ENCODE measurements at regions not wholly inside any gene's neighbourhood (a gene's known extent, or its start where the extent isn't known, plus 50 kb on each side); places are given as distances from the start of the nearest gene placed in this dataset.

DNA sequence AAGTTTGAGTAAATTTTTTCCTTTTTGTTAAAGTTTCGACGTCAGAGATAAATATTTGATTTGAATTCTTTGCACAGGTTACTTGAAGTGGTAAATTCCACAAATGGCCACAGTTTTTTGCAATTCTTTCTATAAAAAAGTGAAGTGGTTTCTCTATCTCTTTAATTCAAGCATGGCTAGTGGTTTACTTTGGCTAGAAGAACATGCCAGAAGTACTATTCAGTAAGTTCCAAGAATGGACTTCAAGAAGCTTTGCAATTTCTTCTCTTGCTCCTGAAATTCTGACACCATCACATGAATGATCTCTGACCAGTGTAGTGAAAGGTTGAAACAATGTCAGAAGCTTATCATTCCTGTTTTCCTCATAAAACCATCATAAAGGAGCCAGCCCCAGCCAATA lies 55.7 kb upstream of the RNPC3 start:
- Histone ChIP-seq H3K4me3 (no peak overlapping the region), H3K36me3 (ENCODE audit: insufficient read depth, low read length) (no peaks in the 10 kb centered on the region), H3K9ac (ENCODE audit: insufficient read length) (no peak overlapping the region), H3K9me3 (ENCODE audit: low read depth, low read length) (no peaks in the 10 kb centered on the region), H3K27ac (no peak overlapping the region)
- TF ChIP-seq EZH2 (IDR thresholded peaks at IDR 0.05) (no peak), POLR2AphosphoS5 (IDR thresholded peaks at IDR 0.05; ENCODE audit: borderline replicate concordance, low read depth, low read length) (no peak), FOXP2 (optimal IDR thresholded peaks at IDR 0.05; ENCODE audit: control extremely low read depth, extremely low read length, insufficient read depth) (no peak)
- DNase-seq (ENCODE audit: low read depth, low spot score) = no peak

DNA sequence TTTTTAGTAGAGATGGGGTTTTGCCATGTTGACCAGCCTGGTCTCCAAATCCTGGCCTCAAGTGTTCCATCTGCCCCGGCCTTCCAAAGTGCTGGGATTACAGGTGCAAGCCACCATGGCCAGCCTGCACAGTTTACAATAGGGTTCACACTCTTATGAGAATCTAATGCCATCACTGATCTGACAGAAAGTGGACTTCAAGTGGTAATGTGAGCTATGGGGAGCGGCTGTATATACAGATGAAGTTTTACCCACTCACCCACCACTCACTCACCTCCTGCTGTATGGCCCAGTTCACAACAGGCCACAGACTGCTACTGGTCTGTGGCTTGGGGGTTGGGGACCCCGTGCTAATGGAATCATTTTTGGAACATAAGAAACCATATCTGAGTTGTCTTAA lies 58.4 kb upstream of the RNPC3 start:
- H3K36me3 ChIP-seq (ENCODE audit: insufficient read depth, low read length) = no peaks in the 10 kb centered on the region
- H3K9me3 ChIP-seq (ENCODE audit: low read depth, low read length) = no peaks in the 10 kb centered on the region
- no peak overlapping the region for H3K4me3 ChIP-seq
- TF ChIP-seq FOXP2 (optimal IDR thresholded peaks at IDR 0.05; ENCODE audit: control extremely low read depth, extremely low read length, insufficient read depth) (no peak), POLR2AphosphoS5 (IDR thresholded peaks at IDR 0.05; ENCODE audit: borderline replicate concordance, low read depth, low read length) (no peak), EZH2 (IDR thresholded peaks at IDR 0.05) (no peak)
- no peak overlapping the region for H3K9ac ChIP-seq (ENCODE audit: insufficient read length)
- no peak overlapping the region for H3K27ac ChIP-seq
- DNase-seq (ENCODE audit: low read depth, low spot score) = no peak

DNA sequence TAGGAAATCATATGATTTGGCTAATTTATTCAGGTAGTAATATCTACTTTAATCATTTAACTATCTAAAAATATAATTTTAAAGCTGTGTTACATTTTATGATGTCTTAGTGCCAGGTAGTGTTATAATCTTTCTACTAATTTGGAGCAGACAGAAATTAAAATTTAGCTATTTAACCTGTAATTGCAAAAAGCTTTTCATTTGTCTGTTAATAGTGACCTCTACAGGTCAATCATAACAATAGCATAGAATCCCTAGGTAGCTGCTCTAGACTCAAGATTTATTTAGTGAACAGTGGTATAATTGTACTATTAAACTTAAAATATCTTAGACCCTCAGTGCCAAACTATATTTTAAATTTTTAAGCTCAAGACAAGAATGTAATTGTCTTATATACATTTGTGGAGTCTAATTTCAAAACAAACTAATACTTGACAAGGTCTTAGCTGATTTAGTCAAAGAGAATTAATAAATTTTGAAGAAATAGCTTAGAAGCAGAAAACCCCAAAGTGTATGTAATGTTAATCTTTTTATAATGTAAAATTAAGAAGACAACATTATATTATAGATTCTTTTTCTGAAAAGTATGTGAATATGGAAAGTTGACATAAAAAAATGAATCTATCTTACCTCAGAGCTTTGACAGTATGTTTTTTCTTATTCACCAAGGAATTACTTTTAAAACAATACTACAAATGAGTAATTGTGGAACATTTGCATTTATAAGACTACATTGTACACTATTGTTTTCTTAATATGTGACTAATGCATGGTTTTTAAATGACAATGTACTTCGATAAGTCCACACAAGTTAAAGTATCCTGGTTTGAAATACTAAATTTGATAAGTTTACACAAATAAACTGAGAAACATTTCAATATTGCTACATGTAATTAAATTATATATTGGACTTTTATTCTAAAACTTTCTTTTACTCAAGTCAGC lies 64.1 kb upstream of the RNPC3 start:
- H3K9ac ChIP-seq (ENCODE audit: insufficient read length) = no peak overlapping the region
- TF ChIP-seq POLR2AphosphoS5 (IDR thresholded peaks at IDR 0.05; ENCODE audit: borderline replicate concordance, low read depth, low read length) (no peak), FOXP2 (optimal IDR thresholded peaks at IDR 0.05; ENCODE audit: control extremely low read depth, extremely low read length, insufficient read depth) (no peak), EZH2 (IDR thresholded peaks at IDR 0.05) (no peak)
- no peak overlapping the region for H3K4me3 ChIP-seq
- H3K9me3 ChIP-seq (ENCODE audit: low read depth, low read length) = no peaks in the 10 kb centered on the region
- H3K36me3 ChIP-seq (ENCODE audit: insufficient read depth, low read length) = no peaks in the 10 kb centered on the region
- H3K27ac ChIP-seq = no peak overlapping the region
- DNase-seq (ENCODE audit: low read depth, low spot score) = no peak

DNA sequence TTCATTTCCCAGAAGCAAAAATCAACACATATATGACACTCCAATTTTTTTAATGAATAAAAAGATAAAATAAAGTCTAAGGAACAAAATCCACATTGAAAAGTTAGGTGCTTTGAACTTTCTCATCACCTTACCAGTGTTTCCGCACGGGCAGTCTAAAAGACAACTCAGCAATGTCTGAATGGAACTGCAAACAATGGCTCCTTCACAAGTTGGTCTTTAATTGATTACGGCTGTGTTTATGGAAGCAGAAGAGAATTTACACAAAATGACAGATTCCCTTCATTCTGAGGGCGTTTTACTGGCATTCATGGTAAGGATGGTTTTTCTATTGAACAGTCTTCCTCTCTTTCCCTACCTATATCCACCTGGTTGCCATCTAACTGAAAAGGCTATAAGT lies 65.0 kb upstream of the RNPC3 start:
- no peak for TF ChIP-seq EZH2 (IDR thresholded peaks at IDR 0.05)
- TF ChIP-seq POLR2AphosphoS5 (IDR thresholded peaks at IDR 0.05; ENCODE audit: borderline replicate concordance, low read depth, low read length) = no peak
- no peak for TF ChIP-seq FOXP2 (optimal IDR thresholded peaks at IDR 0.05; ENCODE audit: control extremely low read depth, extremely low read length, insufficient read depth)
- Histone ChIP-seq H3K36me3 (ENCODE audit: insufficient read depth, low read length) (no peaks in the 10 kb centered on the region), H3K27ac (no peak overlapping the region), H3K9ac (ENCODE audit: insufficient read length) (no peak overlapping the region), H3K4me3 (no peak overlapping the region), H3K9me3 (ENCODE audit: low read depth, low read length) (no peaks in the 10 kb centered on the region)
- no peak for DNase-seq (ENCODE audit: low read depth, low spot score)

DNA sequence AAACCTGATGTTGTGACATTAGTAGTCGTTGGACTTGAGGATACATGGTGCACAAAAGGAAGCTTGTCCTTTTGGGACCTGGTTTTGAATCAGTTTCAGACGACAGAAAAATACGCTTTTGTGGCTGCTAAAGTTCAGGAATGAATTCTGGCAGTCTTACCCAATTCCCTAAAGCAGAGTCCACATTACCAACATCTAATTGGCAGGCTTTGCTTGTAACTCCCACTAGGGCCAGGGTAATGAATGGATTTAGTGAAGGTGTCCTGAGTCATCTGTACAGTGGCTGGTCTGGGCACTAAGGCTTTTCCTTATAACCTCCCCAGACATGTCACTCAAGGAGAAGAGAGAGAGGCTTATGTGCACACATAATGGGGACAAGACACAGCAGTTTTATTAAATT lies 66.2 kb upstream of the RNPC3 start:
- Histone ChIP-seq H3K27ac (no peak overlapping the region), H3K9me3 (ENCODE audit: low read depth, low read length) (no peaks in the 10 kb centered on the region), H3K36me3 (ENCODE audit: insufficient read depth, low read length) (no peaks in the 10 kb centered on the region), H3K4me3 (no peak overlapping the region), H3K9ac (ENCODE audit: insufficient read length) (no peak overlapping the region)
- no peak for TF ChIP-seq EZH2 (IDR thresholded peaks at IDR 0.05)
- TF ChIP-seq POLR2AphosphoS5 (IDR thresholded peaks at IDR 0.05; ENCODE audit: borderline replicate concordance, low read depth, low read length) = no peak
- TF ChIP-seq FOXP2 (optimal IDR thresholded peaks at IDR 0.05; ENCODE audit: control extremely low read depth, extremely low read length, insufficient read depth) = no peak
- DNase-seq (ENCODE audit: low read depth, low spot score) = no peak

DNA sequence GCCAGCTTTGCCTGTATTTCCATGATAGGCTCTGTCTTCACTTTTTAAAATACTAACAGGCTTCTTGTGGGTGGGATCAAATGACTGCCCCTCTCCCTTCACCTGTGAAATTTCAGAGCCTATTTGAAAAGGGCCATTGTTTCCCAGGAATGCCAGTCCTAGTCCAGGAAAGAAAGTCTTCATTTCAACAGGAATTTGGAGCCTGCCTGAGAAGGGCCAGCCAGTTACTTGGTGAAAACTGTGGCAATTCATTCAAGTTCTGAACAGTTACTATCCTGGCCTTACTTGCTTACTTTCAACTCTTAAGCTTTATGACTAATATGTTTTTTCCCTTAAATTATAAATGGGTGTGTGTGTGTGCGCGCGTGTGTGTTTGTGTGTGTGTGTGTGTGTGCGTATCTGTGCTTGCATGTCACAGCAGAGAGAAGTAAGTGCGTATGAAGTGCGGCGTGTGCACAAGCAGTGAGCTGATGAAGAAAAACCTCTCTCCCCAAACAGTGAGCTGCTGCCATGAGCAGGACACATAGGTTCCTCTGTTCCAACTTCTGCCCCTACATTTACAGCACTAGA lies 67.5 kb upstream of the RNPC3 start:
- no peak overlapping the region for H3K4me3 ChIP-seq
- no peaks in the 10 kb centered on the region for H3K9me3 ChIP-seq (ENCODE audit: low read depth, low read length)
- H3K9ac ChIP-seq (ENCODE audit: insufficient read length) = no peak overlapping the region
- no peak for TF ChIP-seq FOXP2 (optimal IDR thresholded peaks at IDR 0.05; ENCODE audit: control extremely low read depth, extremely low read length, insufficient read depth)
- no peak for TF ChIP-seq POLR2AphosphoS5 (IDR thresholded peaks at IDR 0.05; ENCODE audit: borderline replicate concordance, low read depth, low read length)
- no peak for TF ChIP-seq EZH2 (IDR thresholded peaks at IDR 0.05)
- DNase-seq (ENCODE audit: low read depth, low spot score) = no peak
- no peaks in the 10 kb centered on the region for H3K36me3 ChIP-seq (ENCODE audit: insufficient read depth, low read length)
- H3K27ac ChIP-seq = no peak overlapping the region

DNA sequence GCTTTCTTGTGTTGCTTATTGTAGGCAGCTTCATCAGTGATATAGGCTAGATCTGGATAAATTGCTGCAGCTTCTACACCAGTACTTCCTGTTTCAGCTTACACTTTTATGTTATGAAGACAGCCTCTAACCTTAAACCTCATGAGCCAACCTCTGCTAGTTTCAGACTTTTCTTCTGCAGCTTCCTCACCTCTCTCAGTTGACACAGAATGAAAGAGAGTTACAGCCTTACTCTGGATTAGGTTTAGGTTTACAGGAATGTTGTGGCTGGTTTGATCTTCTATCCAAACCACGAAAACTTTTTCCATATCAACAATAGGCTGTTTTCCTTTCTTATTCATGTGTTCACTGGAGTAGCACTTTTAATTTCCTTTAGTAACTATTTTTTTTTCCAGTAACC lies 76.9 kb upstream of the RNPC3 start:
- TF ChIP-seq EZH2 (IDR thresholded peaks at IDR 0.05) (no peak), FOXP2 (optimal IDR thresholded peaks at IDR 0.05; ENCODE audit: control extremely low read depth, extremely low read length, insufficient read depth) (no peak), POLR2AphosphoS5 (IDR thresholded peaks at IDR 0.05; ENCODE audit: borderline replicate concordance, low read depth, low read length) (no peak)
- Histone ChIP-seq H3K27ac (no peak overlapping the region), H3K9ac (ENCODE audit: insufficient read length) (no peak overlapping the region), H3K36me3 (ENCODE audit: insufficient read depth, low read length) (no peaks in the 10 kb centered on the region), H3K9me3 (ENCODE audit: low read depth, low read length) (no peaks in the 10 kb centered on the region), H3K4me3 (no peak overlapping the region)
- no peak for DNase-seq (ENCODE audit: low read depth, low spot score)

DNA sequence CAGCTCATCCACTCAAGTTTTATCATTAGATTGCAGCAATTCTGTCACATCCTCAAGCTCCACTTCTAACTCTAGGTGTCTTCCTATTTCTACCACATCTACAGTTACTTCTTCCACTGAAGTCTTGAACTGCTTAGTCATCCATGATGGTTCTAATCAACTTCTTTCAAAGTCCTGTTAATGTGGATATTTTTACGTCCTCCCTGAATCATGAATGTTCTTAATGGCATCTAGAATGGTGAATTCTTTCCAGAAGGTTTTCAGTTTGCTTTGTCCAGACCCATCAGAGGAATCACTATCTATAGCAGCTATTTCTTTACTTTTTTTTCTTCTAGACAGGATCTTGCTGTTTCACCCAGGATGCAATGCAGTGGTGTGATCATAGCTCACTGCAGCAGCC lies 78.0 kb upstream of the RNPC3 start:
- H3K9me3 ChIP-seq (ENCODE audit: low read depth, low read length) = no peaks in the 10 kb centered on the region
- no peak overlapping the region for H3K27ac ChIP-seq
- no peak overlapping the region for H3K4me3 ChIP-seq
- H3K36me3 ChIP-seq (ENCODE audit: insufficient read depth, low read length) = no peaks in the 10 kb centered on the region
- DNase-seq (ENCODE audit: low read depth, low spot score) = no peak
- H3K9ac ChIP-seq (ENCODE audit: insufficient read length) = no peak overlapping the region
- TF ChIP-seq EZH2 (IDR thresholded peaks at IDR 0.05) = no peak
- TF ChIP-seq FOXP2 (optimal IDR thresholded peaks at IDR 0.05; ENCODE audit: control extremely low read depth, extremely low read length, insufficient read depth) = no peak
- no peak for TF ChIP-seq POLR2AphosphoS5 (IDR thresholded peaks at IDR 0.05; ENCODE audit: borderline replicate concordance, low read depth, low read length)
